H1 (cell line): ENCODE measurements at regions not wholly inside any gene's neighbourhood (a gene's known extent, or its start where the extent isn't known, plus 50 kb on each side); places are given as distances from the start of the nearest gene placed in this dataset.

Experiments
- CTCF ChIA-PET: fragments of 300-600 bp; sonication (Branson Sonifier 250); formaldehyde crosslinking; loops from one replicate; lab custom pipeline; 2021; ENCODE audit not compliant: partially characterized antibody; lab: Charles Lee
- POLR2A ChIA-PET: fragments of 300-600 bp; sonication (Branson Sonifier 250); formaldehyde crosslinking; loops from one replicate; lab custom pipeline; 2021; ENCODE audit warnings: inconsistent platforms; ENCODE audit not compliant: partially characterized antibody; lab: Charles Lee
- DNase-seq, 2 experiments: peaks; one replicate each; pipeline versions ENCODE4 v3.0.0 to v3.0.0-alpha.2; 2010 to 2022; ENCODE audit warnings: low spot score in 2 of 2, low read depth in 1 of 2, mixed read lengths in 1 of 2
- FAIRE-seq: peaks from 2 replicates; lab custom pipeline; 2011; peaks lifted over from hg19 to GRCh38; lab: Jason Lieb, UNC
- H2AFZ ChIP-seq: 2 replicates; pipeline ENCODE4 v1.8.1; 2012; ENCODE audit warnings: low read length, inconsistent platforms
- H2AK5ac ChIP-seq: 2 replicates; pipeline ENCODE4 v1.6.1; 2013; ENCODE audit warnings: low read depth, low read length
- H2BK120ac ChIP-seq: replicated peaks from 2 replicates; pipeline ENCODE3; 2013; ENCODE audit warnings: low read depth, low read length, inconsistent platforms
- H2BK12ac ChIP-seq: 2 replicates; pipeline ENCODE4 v1.6.1; 2013; ENCODE audit warnings: low read depth, low read length
- H2BK15ac ChIP-seq: 2 replicates; pipeline ENCODE4 v1.6.1; 2013; ENCODE audit warnings: low read length
- H2BK20ac ChIP-seq: 2 replicates; pipeline ENCODE4 v1.6.1; 2013; ENCODE audit warnings: low read length
- H2BK5ac ChIP-seq: 2 replicates; pipeline ENCODE4 v1.6.1; 2013; ENCODE audit warnings: low read depth, low read length
- H3K14ac ChIP-seq: 2 replicates; pipeline ENCODE4 v1.6.1; 2013; ENCODE audit warnings: inconsistent platforms; ENCODE audit not compliant: insufficient read length
- H3K18ac ChIP-seq: 2 replicates; pipeline ENCODE4 v1.6.1; 2013; ENCODE audit warnings: low read length; ENCODE audit errors: extremely low read depth
- H3K23ac ChIP-seq: 2 replicates; pipeline ENCODE4 v1.6.1; 2013; ENCODE audit warnings: inconsistent platforms; ENCODE audit not compliant: insufficient read length
- H3K23me2 ChIP-seq: 2 replicates; pipeline ENCODE4 v1.6.1; 2013; ENCODE audit warnings: low read depth, low read length
- H3K27ac ChIP-seq: 2 replicates; pipeline ENCODE4 v1.6.1; 2011; ENCODE audit warnings: low read depth, low read length, inconsistent platforms
- H3K27me3 ChIP-seq, 4 experiments: replicated peaks in 1 of 4; 1 replicate in 1 of 4; 2 replicates in 3 of 4; pipeline versions ENCODE4 v1.6.1 to v1.8.1; 2011 to 2013; ENCODE audit warnings: low read length in 3 of 4, mild to moderate bottlenecking in 3 of 4, inconsistent platforms in 2 of 4, mixed read lengths in 2 of 4, moderate library complexity in 1 of 4; ENCODE audit not compliant: control insufficient read depth in 3 of 4, insufficient read depth in 3 of 4; ENCODE audit errors: extremely low read depth in 1 of 4
- H3K36me3 ChIP-seq, 4 experiments: 2 replicates each; pipeline versions ENCODE4 v1.6.1 to v1.8.1; 2011 to 2013; ENCODE audit warnings: mild to moderate bottlenecking in 4 of 4, low read length in 3 of 4, moderate library complexity in 2 of 4, control low read depth in 1 of 4, inconsistent platforms in 1 of 4; ENCODE audit not compliant: insufficient read depth in 4 of 4, control insufficient read depth in 2 of 4
- H3K4ac ChIP-seq: replicated peaks from 2 replicates; pipeline ENCODE3; 2013; ENCODE audit warnings: low read length, low read depth, mixed read lengths, inconsistent platforms; ENCODE audit not compliant: insufficient read length
- H3K4me1 ChIP-seq, 4 experiments: replicated peaks in 1 of 4; 1 replicate in 1 of 4; 2 replicates in 3 of 4; pipeline versions ENCODE4 v1.6.1 to v1.8.1; 2011 to 2013; ENCODE audit warnings: low read length in 3 of 4, inconsistent platforms in 2 of 4, mixed read lengths in 1 of 4; ENCODE audit not compliant: insufficient read depth in 4 of 4, control insufficient read depth in 3 of 4
- H3K4me2 ChIP-seq, 2 experiments: 2 replicates each; pipeline versions ENCODE4 v1.6.1 to v1.8.1; 2011 to 2013; ENCODE audit warnings: low read depth in 2 of 2, low read length in 2 of 2, control low read depth in 1 of 2, inconsistent platforms in 1 of 2, mild to moderate bottlenecking in 1 of 2; ENCODE audit not compliant: insufficient read depth in 1 of 2
- H3K4me3 ChIP-seq, 4 experiments: fragments of 200-600, 300-600 bp in 1 of 4; sonication (generic), shearing (Covaris generic), sonication (Bioruptor Twin) in 1 of 4; 2 replicates each; pipeline versions ENCODE4 v1.5.1 to v1.8.1; 2011 to 2016; ENCODE audit warnings: low read length in 4 of 4, low read depth in 3 of 4, control low read depth in 2 of 4, inconsistent platforms in 2 of 4, mild to moderate bottlenecking in 2 of 4, mixed read lengths in 1 of 4, moderate library complexity in 1 of 4; ENCODE audit not compliant: insufficient read depth in 2 of 4; ENCODE audit errors: extremely low read depth in 1 of 4
- H3K56ac ChIP-seq: replicated peaks from 2 replicates; pipeline ENCODE3; 2013; ENCODE audit warnings: low read depth, mild to moderate bottlenecking, mixed read lengths, low read length, inconsistent platforms; ENCODE audit not compliant: insufficient read length
- H3K79me1 ChIP-seq: 2 replicates; pipeline ENCODE4 v1.6.1; 2013; ENCODE audit warnings: low read depth, low read length, control low read depth
- H3K79me2 ChIP-seq, 2 experiments: 2 replicates each; pipeline versions ENCODE4 v1.6.1 to v1.8.1; 2012 to 2013; ENCODE audit warnings: low read length in 2 of 2, mild to moderate bottlenecking in 2 of 2, inconsistent platforms in 1 of 2; ENCODE audit not compliant: insufficient read depth in 2 of 2, control insufficient read depth in 1 of 2
- H3K9ac ChIP-seq, 4 experiments: replicated peaks in 1 of 4; 1 replicate in 1 of 4; 2 replicates in 3 of 4; pipeline versions ENCODE4 v1.6.1 to v1.8.1; 2011 to 2013; ENCODE audit warnings: low read depth in 3 of 4, low read length in 3 of 4, control low read depth in 2 of 4, mild to moderate bottlenecking in 2 of 4, moderate library complexity in 2 of 4, inconsistent platforms in 1 of 4; ENCODE audit errors: extremely low read depth in 1 of 4
- H3K9me3 ChIP-seq, 2 experiments: 2 replicates each; pipeline versions ENCODE4 v1.6.1 to v1.8.1; 2012 to 2013; ENCODE audit warnings: mild to moderate bottlenecking in 2 of 2, moderate library complexity in 2 of 2, control low read depth in 1 of 2, inconsistent platforms in 1 of 2, low read depth in 1 of 2, low read length in 1 of 2, mixed read lengths in 1 of 2; ENCODE audit not compliant: insufficient read depth in 2 of 2
- H4K20me1 ChIP-seq, 2 experiments: replicated peaks in 1 of 2; 2 replicates each; pipeline versions ENCODE3 to v1.8.1; 2011 to 2013; ENCODE audit warnings: inconsistent platforms in 2 of 2, low read length in 2 of 2, mild to moderate bottlenecking in 1 of 2; ENCODE audit not compliant: insufficient read depth in 2 of 2, control insufficient read depth in 1 of 2
- H4K5ac ChIP-seq: 2 replicates; pipeline ENCODE4 v1.6.1; 2013; ENCODE audit warnings: low read length, low read depth, mixed read lengths, inconsistent platforms; ENCODE audit not compliant: insufficient read length
- H4K8ac ChIP-seq: 2 replicates; pipeline ENCODE4 v1.8.0; 2013; ENCODE audit warnings: mild to moderate bottlenecking, moderate library complexity, low read length, inconsistent platforms; ENCODE audit not compliant: insufficient read depth; ENCODE audit errors: extremely low read depth
- H4K91ac ChIP-seq: replicated peaks from 2 replicates; pipeline ENCODE3; 2013; ENCODE audit warnings: low read length, mixed read lengths, inconsistent platforms; ENCODE audit not compliant: insufficient read length
- CEBPB ChIP-seq: IDR thresholded peaks from 2 replicates; pipeline ENCODE4 v1.6.1; 2012; ENCODE audit warnings: low read depth, low read length
- EZH2 ChIP-seq: fragments of 200-600 bp; sonication (generic); IDR thresholded peaks from 2 replicates; pipeline ENCODE4 v1.7.1; 2012; ENCODE audit warnings: low read depth, mild to moderate bottlenecking, moderate library complexity, low read length, inconsistent platforms; ENCODE audit not compliant: severe bottlenecking
- PHF8 ChIP-seq: fragments of 200-600 bp; sonication (generic); conservative IDR thresholded peaks from 2 replicates; pipeline ENCODE4 v1.7.1; 2012; ENCODE audit warnings: low read depth, mild to moderate bottlenecking, inconsistent platforms, low read length, moderate library complexity
- RAD21 ChIP-seq, 2 experiments: IDR thresholded peaks in 1 of 2; conservative IDR thresholded peaks in 1 of 2; 2 replicates each; pipeline ENCODE4 v1.6.1; 2011; ENCODE audit warnings: low read depth in 2 of 2, low read length in 2 of 2, improper control_type of control experiment in 1 of 2, inconsistent platforms in 1 of 2, mild to moderate bottlenecking in 1 of 2, moderate library complexity in 1 of 2
- SAP30 ChIP-seq: fragments of 300-600 bp; sonication (generic); IDR thresholded peaks from 2 replicates; pipeline ENCODE4 v1.7.1; 2012; ENCODE audit warnings: low read length, moderate library complexity, mild to moderate bottlenecking, inconsistent platforms; ENCODE audit not compliant: insufficient read depth, insufficient replicate concordance
- SP1 ChIP-seq: IDR thresholded peaks from 2 replicates; pipeline ENCODE4 v1.6.1; 2011; ENCODE audit warnings: low read depth, low read length
- SP2 ChIP-seq: IDR thresholded peaks from 2 replicates; pipeline ENCODE4 v1.6.1; 2012; ENCODE audit warnings: mild to moderate bottlenecking, low read length, inconsistent platforms
- TAF7 ChIP-seq: optimal IDR thresholded peaks from 2 replicates; pipeline ENCODE3; 2011; ENCODE audit warnings: low read depth, mild to moderate bottlenecking, inconsistent platforms, low read length, moderate library complexity, borderline replicate concordance
- TCF12 ChIP-seq: IDR thresholded peaks from 2 replicates; pipeline ENCODE4 v1.6.1; 2011; ENCODE audit warnings: low read depth, mild to moderate bottlenecking, low read length
- TEAD4 ChIP-seq: IDR thresholded peaks from 2 replicates; pipeline ENCODE4 v1.6.1; 2012; ENCODE audit warnings: low read depth, low read length, inconsistent platforms, mixed read lengths
- ZNF274 ChIP-seq: IDR thresholded peaks from 2 replicates; pipeline ENCODE4 v1.7.0; 2012; ENCODE audit warnings: low read length, borderline replicate concordance; ENCODE audit errors: extremely low read depth
- WGBS, 2 experiments: shearing (Covaris generic) in 1 of 2; methylation state at CpG; one replicate each; pipeline versions ENCODE4 v1.1.6 to v1.1.7; 2013 to 2015; ENCODE audit warnings: low lambda C conversion rate in 2 of 2, mixed read lengths in 2 of 2, inconsistent platforms in 1 of 2, low coverage in 1 of 2, missing lambda C conversion rate in 1 of 2; ENCODE audit not compliant: insufficient replicate concordance in 2 of 2, insufficient coverage in 1 of 2, insufficient read length in 1 of 2; ENCODE audit errors: extremely low coverage in 1 of 2, missing lambda C conversion rate in 1 of 2; 5-methylcytosine and 5-hydroxymethylcytosine counted together
- TF ChIP-seq, protein P1 (sequence below): IDR thresholded peaks from 2 replicates; pipeline ENCODE4 v1.6.1; 2012; ENCODE audit warnings: inconsistent platforms

DNA sequence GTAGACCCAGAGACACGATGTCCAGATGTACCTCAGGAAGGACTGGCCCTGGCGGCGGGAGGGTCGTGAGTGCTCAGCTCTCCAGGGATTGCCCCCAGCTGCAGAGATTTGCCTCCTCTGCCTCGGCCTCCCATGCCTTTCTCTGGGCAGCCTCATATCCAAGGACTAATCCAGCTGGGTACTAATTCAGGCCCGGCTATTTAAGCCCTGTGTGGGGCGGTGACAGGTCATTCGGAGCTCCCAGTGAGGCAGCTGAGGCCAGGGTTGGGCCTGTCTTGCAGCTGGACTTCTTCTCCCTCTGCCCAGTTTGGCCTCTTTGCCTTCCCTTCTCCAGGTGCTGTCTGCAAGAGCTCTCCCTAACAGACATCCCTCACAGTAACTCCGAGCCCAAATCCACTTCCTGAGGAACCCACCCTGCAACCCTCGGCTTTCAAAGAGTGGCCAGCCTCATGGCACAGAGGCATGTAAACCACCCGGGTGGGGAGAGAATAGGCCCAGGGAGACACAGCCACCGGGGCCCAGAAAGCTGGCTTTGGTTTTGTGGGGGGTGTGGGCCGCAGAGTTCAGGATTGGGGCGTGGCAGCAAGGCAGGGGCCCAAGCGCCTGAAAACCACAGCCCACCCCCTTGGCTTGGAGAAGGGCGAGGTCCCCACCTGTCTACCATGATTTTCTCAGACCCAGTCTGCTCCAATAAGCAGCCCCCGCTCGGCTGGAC lies 85.8 kb downstream of the PPCDC start:
- 88% methylated on average over 18 of the region's 18 CpGs; no CpG with 5 or more reads in 1 of the 2 experiments for whole genome bisulfite sequencing, 2 experiments
- no peak for FAIRE-seq
- no peaks in the 10 kb centered on the region for H3K4me1 ChIP-seq
- H4K8ac ChIP-seq: no peak overlapping the region
- peaks cover 0 to 2% of the 10 kb centered on the region in 2 experiments for H4K20me1 ChIP-seq
- no peak overlapping the region for H2BK15ac ChIP-seq
- no peak overlapping the region for H3K4ac ChIP-seq
- H3K79me1 ChIP-seq: no peaks in the 10 kb centered on the region
- ChIA-PET CTCF (interaction anchor here (1.3 to 1.4 kb wide), 2 partner anchors 80 to 199 kb away, joined by 3 read pairs; no protein-coding TSS in a partner anchor), POLR2A (interaction anchor here (1.2 kb wide), 1 partner anchor 73 kb away, joined by 3 read pairs; no protein-coding TSS in a partner anchor)
- H3K9ac ChIP-seq: no peak overlapping the region
- H3K4me3 ChIP-seq: no peak overlapping the region
- no peak overlapping the region for H2AFZ ChIP-seq
- no peak overlapping the region for H2BK20ac ChIP-seq
- H3K56ac ChIP-seq: no peak overlapping the region
- no peak overlapping the region for H3K27ac ChIP-seq
- no peak overlapping the region for H3K14ac ChIP-seq
- no peak overlapping the region for H2BK5ac ChIP-seq
- no peak overlapping the region for H4K5ac ChIP-seq
- no peak overlapping the region for H4K91ac ChIP-seq
- no peak overlapping the region for H2BK12ac ChIP-seq
- no peaks in the 10 kb centered on the region for H3K23me2 ChIP-seq
- no peaks in the 10 kb centered on the region for H3K79me2 ChIP-seq
- no peak overlapping the region for H3K4me2 ChIP-seq
- H3K9me3 ChIP-seq: no peaks in the 10 kb centered on the region
- no peak overlapping the region for H2BK120ac ChIP-seq
- H3K36me3 ChIP-seq: no peaks in the 10 kb centered on the region
- no peak for DNase-seq
- no peak overlapping the region for H2AK5ac ChIP-seq
- H3K18ac ChIP-seq: no peak overlapping the region
- H3K27me3 ChIP-seq: no peaks in the 10 kb centered on the region; a peak in 1 of 7 replicates
- no peak overlapping the region for H3K23ac ChIP-seq
- TF ChIP-seq TEAD4 (no peak), SP2 (no peak), SAP30 (no peak), SP1 (no peak), TCF12 (no peak), EZH2 (no peak), CEBPB (no peak), PHF8 (no peak), ZNF274 (no peak), RAD21 (IDR thresholded peaks at IDR 0.05 in 1 of 2, conservative IDR thresholded peaks at IDR 0.05 in 1 of 2; ENCODE audit: low read depth in 2 of 2, low read length in 2 of 2) (no peak), TAF7 (no peak)
- TF ChIP-seq, protein P1, sequence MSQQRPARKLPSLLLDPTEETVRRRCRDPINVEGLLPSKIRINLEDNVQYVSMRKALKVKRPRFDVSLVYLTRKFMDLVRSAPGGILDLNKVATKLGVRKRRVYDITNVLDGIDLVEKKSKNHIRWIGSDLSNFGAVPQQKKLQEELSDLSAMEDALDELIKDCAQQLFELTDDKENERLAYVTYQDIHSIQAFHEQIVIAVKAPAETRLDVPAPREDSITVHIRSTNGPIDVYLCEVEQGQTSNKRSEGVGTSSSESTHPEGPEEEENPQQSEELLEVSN: no peak
